PFSK-1 (cell line): ENCODE measurements at regions not wholly inside any gene's neighbourhood (a gene's known extent, or its start where the extent isn't known, plus 50 kb on each side); places are given as distances from the start of the nearest gene placed in this dataset.

Experiments used
- POLR2AphosphoS5 ChIP-seq: IDR thresholded peaks from 2 replicates; pipeline ENCODE4 v1.6.1; 2012; ENCODE audit warnings: low read depth, mild to moderate bottlenecking, control low read depth, low read length, moderate library complexity
- REST ChIP-seq, 2 experiments: IDR thresholded peaks; 2 replicates each; pipeline versions ENCODE4 v1.6.1 to v1.8.0; 2011 to 2012; ENCODE audit warnings: low read depth in 2 of 2, low read length in 2 of 2, control low read depth in 1 of 2, inconsistent platforms in 1 of 2, mild to moderate bottlenecking in 1 of 2, moderate library complexity in 1 of 2; ENCODE audit not compliant: insufficient read depth in 1 of 2
- SIN3A ChIP-seq: IDR thresholded peaks from 2 replicates; pipeline ENCODE4 v1.6.1; 2012; ENCODE audit warnings: mild to moderate bottlenecking, low read length, moderate library complexity, borderline replicate concordance; ENCODE audit not compliant: insufficient read depth
- TAF1 ChIP-seq: IDR thresholded peaks from 2 replicates; pipeline ENCODE4 v1.6.1; 2012; ENCODE audit warnings: low read length, control low read depth, borderline replicate concordance; ENCODE audit not compliant: insufficient read depth

- TF ChIP-seq REST (IDR thresholded peaks at IDR 0.05; ENCODE audit: insufficient read depth in 1 of 2, low read depth in 2 of 2, low read length in 2 of 2) (no peak), POLR2AphosphoS5 (no peak), TAF1 (no peak), SIN3A (no peak)
These were observed 90.1 kb downstream of the OAT start for GRCh38 chr10:124328477-124329220.
